ENCODE measurements at regions not wholly inside any gene's neighbourhood (a gene's known extent, or its start where the extent isn't known, plus 50 kb on each side); places are given as distances from the start of the nearest gene placed in this dataset.
"Not testable (repeated sequence)": the region's sequence is repeated elsewhere in the genome, so short reads cannot be mapped to it uniquely, and the experiment has no call there.

- DNase-seq, result no peak
Observed at GRCh38 chr11:44456544-44457300, 108.7 kb upstream of the CD82 start.

DNA sequence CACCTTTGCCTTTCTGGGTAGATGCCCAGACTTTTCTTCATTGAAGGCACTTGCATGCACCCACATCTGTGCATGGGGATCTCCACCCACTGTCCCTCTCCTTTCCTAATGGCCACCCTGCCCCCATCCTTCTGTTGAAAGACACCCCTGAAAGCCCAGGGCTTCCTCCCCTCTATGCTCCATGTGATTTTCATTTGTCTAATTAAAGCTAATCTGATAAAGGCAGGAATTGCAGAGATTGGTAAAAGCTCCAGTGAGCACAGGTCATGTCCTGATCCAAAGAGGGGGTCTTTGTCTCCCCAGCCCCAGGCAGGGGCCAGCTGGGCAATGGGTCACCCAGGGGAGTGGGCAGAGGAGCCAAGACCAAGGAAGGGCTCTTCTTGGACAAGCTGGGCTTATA, 107.6 kb upstream of the CD82 start:
- DNase-seq, result no peak

GRCh38 chr11:44463751-44464150, 101.7 kb upstream of the CD82 start:
- DNase-seq, result no peak

DNA sequence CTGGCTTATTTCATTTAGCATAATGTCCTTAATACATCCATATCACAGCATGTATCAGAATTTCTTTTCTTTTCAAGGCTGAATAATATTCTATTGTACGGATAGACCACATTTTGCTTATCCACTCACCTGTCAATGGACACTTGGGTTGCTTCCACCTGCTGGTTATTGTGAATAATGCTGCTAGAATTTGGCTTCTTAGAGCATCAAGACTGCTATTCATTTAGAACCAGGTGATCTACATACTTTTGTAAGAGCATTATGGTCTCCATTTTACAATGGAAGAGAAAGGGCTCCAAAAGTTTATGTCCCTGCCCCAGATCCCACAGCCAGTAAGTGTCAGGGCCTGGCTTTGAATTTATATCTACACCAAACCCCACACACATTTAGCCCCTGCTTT, 100.7 kb upstream of the CD82 start:
- DNase-seq, result no peak

DNA sequence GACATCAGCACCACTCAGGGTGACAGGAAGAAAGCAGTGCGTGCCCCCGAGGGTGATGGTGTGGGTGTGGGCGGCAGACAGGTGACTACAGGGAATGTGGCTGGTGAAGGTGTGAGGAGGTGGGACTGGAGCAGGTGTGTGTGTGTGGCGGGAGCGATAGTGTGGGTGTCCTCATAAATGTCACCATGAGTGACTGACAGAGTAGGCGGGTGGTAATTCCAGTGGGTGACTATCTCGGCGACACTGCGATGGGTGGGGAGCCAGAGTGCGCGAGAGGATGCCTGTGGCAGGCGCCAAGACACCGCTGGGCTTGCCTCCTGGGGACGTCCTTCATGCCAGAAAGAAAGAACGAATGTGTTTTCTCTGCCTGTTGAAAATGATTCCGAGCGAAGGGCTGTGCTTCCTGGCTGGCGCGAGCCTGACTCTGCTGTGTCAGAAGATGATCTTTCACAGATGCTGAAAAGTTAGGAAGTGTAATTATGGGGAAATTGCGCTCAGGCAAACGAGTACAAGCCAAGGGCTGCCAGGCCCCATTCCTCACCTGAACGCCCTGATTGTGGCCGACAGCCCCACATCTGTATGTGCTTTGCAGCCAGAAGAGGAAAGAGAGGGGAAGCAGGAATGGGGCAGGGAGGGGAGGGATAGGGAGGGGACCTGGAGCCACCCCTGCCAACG, 98.8 kb upstream of the CD82 start:
- no peak for DNase-seq

DNA sequence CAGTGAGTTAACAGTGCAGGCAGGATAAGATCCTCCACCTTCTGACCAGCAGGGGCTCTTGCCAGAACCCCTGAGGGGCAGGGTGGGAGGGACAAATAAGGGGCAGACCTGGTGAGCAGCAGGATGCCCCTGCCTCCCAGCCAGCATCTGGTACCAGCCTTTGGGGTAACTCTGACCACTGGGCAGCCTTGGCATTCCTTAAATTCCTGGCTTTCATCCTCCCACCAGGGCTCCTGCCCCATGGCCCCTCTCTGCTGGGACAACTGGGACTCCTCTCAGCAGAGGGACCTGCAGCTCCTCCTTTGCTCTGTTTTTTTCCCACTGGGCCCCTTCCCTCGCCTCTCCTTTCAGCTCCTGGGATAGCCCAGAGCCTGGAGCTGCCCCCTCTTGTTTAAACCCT, 98.0 kb upstream of the CD82 start:
- DNase-seq, result no peak

GRCh38 chr11:44467931-44468330, 97.5 kb upstream of the CD82 start:
- no peak for DNase-seq

DNA sequence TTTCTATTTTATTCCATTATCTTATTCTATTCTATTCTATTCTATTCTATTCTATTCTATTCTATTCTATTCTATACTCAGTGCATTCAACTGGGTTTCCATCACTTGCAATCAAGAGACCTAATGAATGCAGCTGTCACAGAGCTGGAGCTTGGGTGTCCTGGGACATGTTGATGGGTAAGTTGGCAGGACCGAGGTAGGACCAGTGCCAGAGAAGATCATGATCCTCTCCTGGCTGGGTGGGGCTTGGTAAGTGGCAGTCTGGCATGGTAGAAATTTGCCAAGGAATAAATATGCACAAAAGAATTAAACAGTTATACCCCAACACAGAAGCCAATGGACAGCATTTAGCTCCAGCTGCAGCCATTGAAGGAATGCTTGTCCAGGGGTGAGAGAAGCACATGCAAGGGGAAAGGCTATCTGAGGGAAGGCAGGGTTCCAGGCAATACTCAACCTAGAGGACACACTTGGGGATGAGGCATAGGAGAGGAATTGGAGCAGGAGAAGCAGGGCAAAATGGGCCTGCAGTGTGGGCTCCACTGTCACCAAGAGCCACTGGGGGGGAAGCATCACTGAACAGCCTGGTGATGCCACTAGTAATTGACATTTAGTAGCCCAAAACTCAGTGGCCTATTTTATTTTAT, 97.0 kb upstream of the CD82 start:
- no peak for DNase-seq

DNA sequence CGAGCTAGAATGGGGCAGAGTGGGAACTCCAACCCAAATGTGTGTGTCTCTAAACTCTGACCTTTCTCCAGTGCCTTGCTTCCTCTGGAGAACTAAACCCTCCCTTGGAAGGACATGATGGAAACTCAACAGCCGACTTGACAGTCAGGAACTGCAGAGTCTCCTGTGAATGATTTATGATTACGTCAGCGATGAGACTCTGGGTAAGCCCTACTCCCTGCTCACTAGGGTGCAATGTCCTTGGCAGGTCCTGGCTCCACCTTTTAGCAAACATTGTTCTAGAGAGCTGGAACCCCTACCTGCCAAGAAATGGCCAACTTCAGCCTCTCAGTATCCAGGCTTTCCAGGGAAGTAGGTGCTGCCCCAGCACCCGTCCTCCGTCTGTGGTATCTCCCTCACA, 96.1 kb upstream of the CD82 start:
- DNase-seq, result no peak

DNA sequence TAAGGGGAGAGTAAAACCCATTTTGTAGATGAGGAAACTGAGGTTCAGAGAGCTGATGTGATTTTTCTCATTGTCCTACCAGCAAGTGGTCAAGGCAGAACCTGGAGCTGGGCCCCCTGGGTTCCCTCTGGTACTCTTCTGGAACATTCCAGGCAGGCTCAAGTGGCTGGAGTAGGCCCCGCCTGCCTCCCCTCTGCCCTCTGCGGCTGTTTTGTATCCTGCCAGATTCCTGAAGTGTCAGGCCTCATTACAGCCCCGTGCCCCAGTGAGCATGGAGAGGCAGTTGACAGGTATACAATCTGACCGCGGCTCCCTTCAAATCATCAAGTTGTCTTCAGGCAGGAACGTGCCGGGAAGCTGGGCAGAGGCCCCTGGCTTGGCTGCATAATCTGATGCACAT, 94.6 kb upstream of the CD82 start:
- DNase-seq, result no peak

GRCh38 chr11:44471603-44472002, 93.9 kb upstream of the CD82 start:
- no peak for DNase-seq

GRCh38 chr11:44472916-44473315, 92.5 kb upstream of the CD82 start:
- DNase-seq, result no peak

DNA sequence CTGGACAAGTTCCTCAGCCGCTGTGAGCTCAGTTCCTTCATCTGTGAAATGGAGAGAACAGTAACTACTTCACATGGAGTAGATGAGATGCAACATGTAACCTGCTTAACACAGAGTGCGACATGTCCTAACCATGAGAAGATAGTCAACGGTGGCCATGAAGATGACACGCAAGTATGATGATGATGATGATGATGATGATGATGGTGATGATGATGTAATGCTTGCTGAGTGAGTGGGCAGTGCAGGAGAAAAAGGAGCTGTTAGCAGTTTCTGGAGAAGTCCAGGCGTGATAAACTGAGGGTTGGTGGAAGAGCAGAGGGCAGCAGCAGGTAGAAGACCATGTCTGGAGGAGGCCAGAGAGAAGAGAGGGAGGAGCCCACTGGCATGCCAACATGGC, 90.8 kb upstream of the CD82 start:
- DNase-seq, result no peak

DNA sequence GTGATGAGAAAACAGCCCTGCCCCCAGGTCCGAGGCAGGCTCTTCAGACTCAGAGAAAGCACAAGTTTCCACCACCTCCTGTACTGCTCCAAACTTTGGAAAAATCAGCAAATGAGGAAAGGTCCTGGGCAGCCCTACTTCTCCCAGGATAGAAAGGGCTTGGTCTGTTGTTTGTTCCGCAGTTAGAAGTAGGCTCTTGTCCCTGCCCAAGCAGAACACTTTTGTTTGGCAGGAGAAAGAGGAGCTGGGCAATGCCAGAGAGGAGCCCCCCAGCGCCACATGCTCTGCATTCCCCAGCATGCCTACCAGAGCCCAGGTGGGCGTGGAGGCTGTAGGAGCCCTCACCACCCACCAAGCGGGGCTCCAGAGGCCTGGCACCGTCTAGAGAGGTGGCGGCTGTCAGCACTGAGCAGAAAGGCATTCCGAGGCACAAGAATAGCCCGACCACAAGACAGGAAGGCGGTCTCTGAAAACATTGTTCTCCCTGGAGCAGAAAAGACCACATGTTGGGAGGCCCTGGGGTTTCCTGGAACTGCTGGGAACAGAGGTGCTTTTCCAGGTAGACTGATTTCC, 90.3 kb upstream of the CD82 start:
- DNase-seq, result no peak

- DNase-seq, result not testable (repeated sequence)
Observed at GRCh38 chr11:44482338-44482737, 83.1 kb upstream of the CD82 start.

GRCh38 chr11:44483919-44484610, 81.4 kb upstream of the CD82 start:
- DNase-seq, result no peak

- no peak for DNase-seq
Observed at GRCh38 chr11:44488165-44488965, 77.1 kb upstream of the CD82 start.

DNA sequence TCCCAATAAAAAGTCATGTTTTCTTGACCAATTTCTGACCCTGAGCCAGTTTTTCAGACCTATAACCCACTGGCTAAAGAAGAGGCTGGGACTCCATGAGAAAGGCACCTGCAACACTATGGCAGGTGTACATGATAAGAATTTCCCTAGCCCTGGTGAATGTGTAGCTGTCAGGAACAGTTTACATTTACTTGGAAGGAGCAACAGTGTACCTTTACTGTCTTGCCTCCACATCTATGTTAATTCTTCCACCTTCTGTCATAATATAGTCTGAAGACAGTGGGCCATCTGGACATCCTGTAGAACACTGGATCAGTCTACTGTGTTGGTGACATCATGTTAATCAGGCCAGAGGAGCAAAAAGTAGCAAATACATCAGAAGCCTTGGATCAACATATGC, 72.1 kb upstream of the CD82 start:
- DNase-seq, result no peak

DNA sequence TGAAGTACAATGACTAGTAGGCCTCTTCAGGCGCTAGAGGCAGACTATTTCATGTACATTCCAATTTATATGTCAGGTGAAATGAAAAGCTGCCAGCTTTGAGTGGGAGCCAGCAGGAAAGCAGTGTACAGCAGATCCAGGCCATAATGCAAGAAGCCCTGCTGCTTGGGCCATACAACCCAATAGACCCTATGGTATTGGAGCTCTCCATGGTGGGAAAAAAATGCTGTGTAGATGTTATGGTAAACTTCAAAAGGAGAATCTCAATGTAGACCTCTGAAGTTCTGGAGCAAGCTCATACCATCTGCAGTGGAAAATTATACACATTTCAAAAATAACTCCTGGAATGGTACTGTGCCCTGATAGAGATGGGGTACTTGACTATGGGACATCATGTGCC, 71.5 kb upstream of the CD82 start:
- no peak for DNase-seq

GRCh38 chr11:44494785-44495184, 70.7 kb upstream of the CD82 start:
- DNase-seq, result no peak

DNA sequence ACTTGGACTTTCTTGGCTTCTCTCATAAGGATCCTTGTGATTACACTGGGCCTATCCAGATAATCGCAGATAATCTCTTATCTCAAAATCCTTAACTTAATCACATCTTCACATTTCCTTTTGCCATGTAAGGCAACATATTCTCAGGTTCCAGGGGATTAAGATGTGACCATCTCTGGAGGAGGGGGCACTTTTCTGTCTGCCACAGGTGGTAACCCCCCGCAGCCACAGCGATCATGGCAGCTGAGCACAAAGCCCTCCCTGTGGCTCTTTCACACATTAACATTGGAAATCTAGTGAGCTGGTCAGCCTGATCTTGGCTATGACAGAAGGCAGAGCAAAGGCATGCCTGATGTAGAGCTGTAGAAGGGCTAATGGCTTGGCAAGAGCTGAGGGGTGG, 69.1 kb upstream of the CD82 start:
- DNase-seq, result no peak

DNA sequence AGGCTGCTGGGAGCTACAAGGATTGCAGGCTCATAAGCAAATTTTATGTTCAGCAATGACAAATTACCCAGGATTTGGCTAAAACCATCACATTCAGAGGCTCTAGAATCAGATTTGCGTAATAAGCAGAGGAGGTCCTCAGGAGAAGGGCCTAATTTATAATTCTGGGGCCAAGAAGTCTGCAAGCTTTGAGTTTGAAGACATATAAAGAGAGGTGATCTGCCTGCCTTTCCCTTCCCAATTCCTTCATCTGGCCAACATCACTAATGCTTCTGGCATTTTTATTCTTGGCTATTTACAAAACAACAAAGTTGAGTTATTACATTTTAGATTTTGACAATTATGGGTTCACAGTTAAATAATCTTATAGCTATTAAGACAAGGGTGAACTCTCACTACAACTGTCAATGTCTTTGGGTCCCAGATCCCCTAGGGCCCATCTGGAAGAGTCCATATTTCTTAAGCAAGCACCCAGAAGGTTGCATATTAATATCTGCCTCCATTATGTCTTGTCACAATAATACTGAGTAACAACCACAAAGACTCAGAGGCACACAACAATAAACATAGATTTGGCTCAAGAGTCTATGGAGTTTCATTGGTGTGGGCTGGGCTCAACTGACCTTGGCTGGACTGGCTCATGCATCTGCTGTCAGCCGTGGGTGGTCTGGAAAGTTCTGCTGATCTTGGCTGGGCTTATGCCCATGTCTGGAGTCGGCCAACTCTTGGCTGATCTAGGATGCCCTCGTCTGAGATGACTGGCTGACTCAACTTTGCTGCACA, 67.2 kb upstream of the CD82 start:
- no peak for DNase-seq

All from hippocampal formation (tissue), 2 donors.